ENCODE measurements at regions not wholly inside any gene's neighbourhood (a gene's known extent, or its start where the extent isn't known, plus 50 kb on each side); places are given as distances from the start of the nearest gene placed in this dataset.

DNA sequence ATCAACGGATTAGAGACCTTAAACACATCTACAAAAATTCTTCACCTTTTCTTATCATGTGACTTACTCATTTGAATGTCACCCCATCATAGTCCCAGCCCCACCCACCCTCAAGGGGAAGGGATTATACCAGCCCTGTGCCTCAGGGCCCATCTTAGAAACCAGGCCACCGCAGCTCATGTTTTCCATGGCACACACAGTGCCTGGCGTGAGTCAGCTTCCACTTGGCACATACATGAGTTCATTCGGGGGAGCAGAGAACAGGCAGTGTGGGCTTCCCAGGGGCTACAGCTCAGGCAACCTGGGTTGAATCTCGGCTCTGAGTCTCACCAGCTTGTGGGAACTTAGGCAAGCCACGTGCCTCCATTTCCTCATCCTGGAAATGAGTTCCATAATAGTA, 310.6 kb downstream of the NPHP4 start:
- TF ChIP-seq POLR2AphosphoS5 (IDR thresholded peaks at IDR 0.05) (no peak), CTCF (IDR thresholded peaks at IDR 0.05) (no peak), POLR2A (IDR thresholded peaks at IDR 0.05) (no peak)
